GM23248 (cell line): ENCODE measurements at regions not wholly inside any gene's neighbourhood (a gene's known extent, or its start where the extent isn't known, plus 50 kb on each side); places are given as distances from the start of the nearest gene placed in this dataset.
"Not testable (repeated sequence)": the region's sequence is repeated elsewhere in the genome, so short reads cannot be mapped to it uniquely, and the experiment has no call there.

Experiments
- DNase-seq: peaks from one replicate; pipeline ENCODE4 v3.0.0-alpha.2; 2015
- H2AFZ ChIP-seq: fragments of 200-600 bp; sonication (generic); 2 replicates; pipeline ENCODE4 v1.6.1; 2016; ENCODE audit warnings: antibody characterized with exemption
- H3F3A ChIP-seq: fragments of 200-600 bp; sonication (generic); 2 replicates; pipeline ENCODE4 v1.6.1; 2016; ENCODE audit warnings: mild to moderate bottlenecking, antibody characterized with exemption, mixed run types; ENCODE audit not compliant: insufficient read depth
- H3K27ac ChIP-seq: fragments of 200-600 bp; sonication (generic); 2 replicates; pipeline ENCODE4 v1.5.1; 2016; ENCODE audit warnings: mild to moderate bottlenecking
- H3K27me3 ChIP-seq: fragments of 200-600 bp; sonication (generic); replicated peaks from 2 replicates; pipeline ENCODE4 v1.6.1; 2016; ENCODE audit warnings: mild to moderate bottlenecking; ENCODE audit not compliant: insufficient read depth
- H3K36me3 ChIP-seq: fragments of 200-600 bp; sonication (generic); 2 replicates; pipeline ENCODE4 v1.6.1; 2016; ENCODE audit warnings: low read depth, mild to moderate bottlenecking
- H3K4me1 ChIP-seq: fragments of 200-600 bp; sonication (generic); 2 replicates; pipeline ENCODE4 v1.6.1; 2016; ENCODE audit warnings: mild to moderate bottlenecking; ENCODE audit not compliant: insufficient read depth
- H3K4me2 ChIP-seq: fragments of 200-600 bp; sonication (generic); one replicate; pipeline ENCODE4 v1.6.1; 2016; ENCODE audit warnings: mild to moderate bottlenecking; ENCODE audit not compliant: unreplicated experiment
- H3K4me3 ChIP-seq: fragments of 200-600 bp; sonication (generic); 2 replicates; pipeline ENCODE4 v1.5.1; 2016; ENCODE audit warnings: mild to moderate bottlenecking
- H3K79me2 ChIP-seq: fragments of 200-600 bp; sonication (generic); 2 replicates; pipeline ENCODE4 v1.6.1; 2016; ENCODE audit warnings: mild to moderate bottlenecking; ENCODE audit not compliant: insufficient read depth
- H3K9ac ChIP-seq: fragments of 200-600 bp; sonication (generic); 2 replicates; pipeline ENCODE4 v1.6.1; 2016; ENCODE audit warnings: mild to moderate bottlenecking
- H3K9me2 ChIP-seq: fragments of 200-600 bp; sonication (generic); 2 replicates; pipeline ENCODE4 v1.6.1; 2016; ENCODE audit warnings: mixed run types, mild to moderate bottlenecking, moderate library complexity; ENCODE audit not compliant: insufficient read depth
- H3K9me3 ChIP-seq: fragments of 200-600 bp; sonication (generic); one replicate; pipeline ENCODE4 v1.6.1; 2017; ENCODE audit warnings: low read depth
- H4K20me1 ChIP-seq: fragments of 200-600 bp; sonication (generic); 2 replicates; pipeline ENCODE4 v1.6.0; 2016; ENCODE audit not compliant: insufficient read depth
- EZH2 ChIP-seq: fragments of 200-600 bp; sonication (generic); IDR thresholded peaks from 2 replicates; pipeline ENCODE4 v1.6.1; 2018; ENCODE audit warnings: antibody characterized with exemption, mild to moderate bottlenecking; ENCODE audit not compliant: insufficient read depth, poor library complexity, severe bottlenecking
- EZH2phosphoT487 ChIP-seq: fragments of 200-600 bp; sonication (generic); IDR thresholded peaks from 2 replicates; pipeline ENCODE4 v1.6.1; 2018; ENCODE audit warnings: antibody characterized with exemption, moderate library complexity, mild to moderate bottlenecking, low read depth; ENCODE audit not compliant: insufficient read depth
- WGBS, 2 experiments: methylation state at CpG; one replicate each; pipeline ENCODE4 v1.1.6; 2015 to 2017; ENCODE audit warnings: low lambda C conversion rate in 2 of 2, low coverage in 1 of 2; ENCODE audit errors: missing lambda C conversion rate in 2 of 2; 5-methylcytosine and 5-hydroxymethylcytosine counted together
- in situ Hi-C: fragments of 300-500 bp; cut with MboI; formaldehyde crosslinking; loops from 2 replicates; pipeline ENCODE4 v1.15.0; 2020

DNA sequence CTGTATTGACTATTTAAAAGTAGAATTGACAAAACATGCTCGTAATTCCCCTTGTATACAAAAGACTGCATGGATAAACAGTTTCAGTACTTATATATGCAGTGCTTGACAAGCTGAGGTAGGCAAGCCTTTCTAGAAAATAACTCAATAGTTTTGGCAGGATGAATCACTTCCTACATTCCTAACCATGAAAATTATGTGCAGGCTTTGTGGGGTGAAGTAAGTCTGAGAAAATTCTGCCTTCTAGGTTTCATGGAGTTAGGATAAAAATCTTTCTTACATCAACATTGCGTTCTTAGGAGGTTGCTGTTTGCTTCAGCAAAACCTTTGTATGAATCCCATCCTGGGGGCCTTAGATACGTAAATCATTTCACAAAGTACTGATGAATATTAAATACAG, 801.4 kb upstream of the EYS start:
- DNase-seq: peak; percentile 0
- in situ Hi-C loops: no loop called here

DNA sequence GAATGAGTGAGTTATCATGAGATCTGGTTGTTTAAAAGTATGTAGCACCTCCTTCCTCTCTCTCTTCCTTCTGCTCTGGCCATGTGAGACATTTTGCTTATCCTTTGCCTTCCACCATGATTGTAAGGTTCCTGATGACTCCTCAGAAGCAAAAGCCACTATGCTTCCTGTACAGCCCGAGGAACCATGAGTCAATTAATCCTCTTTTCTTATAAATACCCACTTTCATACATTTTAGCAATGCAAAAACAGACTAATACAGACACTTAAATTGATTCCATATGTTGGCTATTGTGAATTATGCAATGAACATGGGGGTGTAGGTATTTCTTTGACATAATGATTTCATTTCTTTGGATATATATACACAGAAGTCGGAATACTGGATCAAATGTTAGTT, 792.8 kb upstream of the EYS start:
- Histone ChIP-seq H3F3A (no peaks in the 10 kb centered on the region), H3K27ac (no peak overlapping the region), H3K4me1 (no peaks in the 10 kb centered on the region), H4K20me1 (no peaks in the 10 kb centered on the region), H3K79me2 (no peaks in the 10 kb centered on the region), H3K27me3 (no peaks in the 10 kb centered on the region), H3K4me3 (no peak overlapping the region), H3K4me2 (no peak overlapping the region), H3K36me3 (no peaks in the 10 kb centered on the region), H3K9ac (no peak overlapping the region), H2AFZ (no peak overlapping the region), H3K9me2 (no peaks in the 10 kb centered on the region), H3K9me3 (no peaks in the 10 kb centered on the region)
- DNase-seq: no peak
- WGBS, 2 experiments: 29 to 30% methylated on average over 2 of the region's 2 CpGs
- TF ChIP-seq EZH2phosphoT487: no peak
- TF ChIP-seq EZH2: no peak
- in situ Hi-C loops: no loop called here

More for the DNA sequence above, 801.4 kb upstream of the EYS start:
- H3K4me2 ChIP-seq: no peak overlapping the region
- H3K27ac ChIP-seq: no peak overlapping the region
- H3F3A ChIP-seq: no peaks in the 10 kb centered on the region
- no peaks in the 10 kb centered on the region for H4K20me1 ChIP-seq
- no peak overlapping the region for H2AFZ ChIP-seq
- no peaks in the 10 kb centered on the region for H3K79me2 ChIP-seq
- no peak for TF ChIP-seq EZH2phosphoT487
- TF ChIP-seq EZH2: no peak
- no peak overlapping the region for H3K4me3 ChIP-seq
- H3K9ac ChIP-seq: no peak overlapping the region
- H3K9me2 ChIP-seq: no peaks in the 10 kb centered on the region
- H3K4me1 ChIP-seq: no peaks in the 10 kb centered on the region
- no peaks in the 10 kb centered on the region for H3K27me3 ChIP-seq
- 18 to 22% methylated on average over 3 of the region's 3 CpGs for WGBS, 2 experiments
- H3K36me3 ChIP-seq: no peaks in the 10 kb centered on the region
- H3K9me3 ChIP-seq: peaks cover 3% of the 10 kb centered on the region

- no peak overlapping the region for H3K4me2 ChIP-seq
- no peaks in the 10 kb centered on the region for H3F3A ChIP-seq
- no peaks in the 10 kb centered on the region for H4K20me1 ChIP-seq
- no peaks in the 10 kb centered on the region for H3K79me2 ChIP-seq
- H3K9ac ChIP-seq: no peak overlapping the region
- TF ChIP-seq EZH2phosphoT487 (no peak), EZH2 (no peak)
- H2AFZ ChIP-seq: no peak overlapping the region
- no peak overlapping the region for H3K4me3 ChIP-seq
- in situ Hi-C loops: no loop called here
- no peak overlapping the region for H3K27ac ChIP-seq
- H3K36me3 ChIP-seq: no peaks in the 10 kb centered on the region
- no peaks in the 10 kb centered on the region for H3K4me1 ChIP-seq
- H3K9me3 ChIP-seq: no peaks in the 10 kb centered on the region
- no peaks in the 10 kb centered on the region for H3K9me2 ChIP-seq
- H3K27me3 ChIP-seq: no peaks in the 10 kb centered on the region
- 3 to 6% methylated on average over 2 of the region's 2 CpGs for WGBS, 2 experiments
- no peak for DNase-seq
Observed at GRCh38 chr6:66496659-66497058, 789.6 kb upstream of the EYS start.

DNA sequence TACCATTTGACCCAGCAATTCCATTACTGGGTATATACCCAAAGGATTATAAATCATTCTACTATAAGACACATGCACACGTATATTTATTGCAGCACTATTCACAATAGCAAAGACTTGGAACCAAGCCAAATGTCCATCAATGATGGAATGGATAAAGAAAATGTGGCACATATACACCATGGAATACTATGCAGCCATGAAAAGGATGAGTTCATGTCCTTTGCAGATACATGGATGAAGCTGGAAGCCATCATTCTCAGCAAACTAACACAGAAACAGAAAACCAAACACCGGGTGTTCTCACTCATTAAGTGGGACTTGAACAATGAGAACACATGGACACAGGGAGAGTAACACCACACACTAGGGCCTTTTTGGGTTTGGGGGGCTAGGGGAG, 787.6 kb upstream of the EYS start:
- H3K4me3 ChIP-seq, H3K9ac ChIP-seq, H2AFZ ChIP-seq, H4K20me1 ChIP-seq, H3K36me3 ChIP-seq, H3K79me2 ChIP-seq, H3K9me2 ChIP-seq, H3K9me3 ChIP-seq, DNase-seq, H3K4me2 ChIP-seq, H3K27me3 ChIP-seq, H3K27ac ChIP-seq, H3K4me1 ChIP-seq, in situ Hi-C loops, H3F3A ChIP-seq: not testable (repeated sequence)
- 60 to 69% methylated on average over 2 of the region's 2 CpGs for WGBS, 2 experiments

GRCh38 chr6:66489269-66489987, 782.4 kb upstream of the EYS start:
- Histone ChIP-seq H3K4me2 (no peak overlapping the region), H3K4me3 (no peak overlapping the region), H2AFZ (no peak overlapping the region), H3K9ac (no peak overlapping the region), H4K20me1 (no peaks in the 10 kb centered on the region), H3K27me3 (no peaks in the 10 kb centered on the region), H3K27ac (no peak overlapping the region), H3K9me2 (no peaks in the 10 kb centered on the region), H3F3A (no peaks in the 10 kb centered on the region), H3K9me3 (no peaks in the 10 kb centered on the region), H3K79me2 (no peaks in the 10 kb centered on the region), H3K36me3 (no peaks in the 10 kb centered on the region), H3K4me1 (no peaks in the 10 kb centered on the region)
- no peak for DNase-seq
- in situ Hi-C loops: no loop called here
- no peak for TF ChIP-seq EZH2phosphoT487
- no peak for TF ChIP-seq EZH2
- 21 to 26% methylated on average over 9 of the region's 9 CpGs for WGBS, 2 experiments
